ENCODE measurements at regions not wholly inside any gene's neighbourhood (a gene's known extent, or its start where the extent isn't known, plus 50 kb on each side); places are given as distances from the start of the nearest gene placed in this dataset.

GRCh38 chr11:22458161-22458560, 120.0 kb downstream of the SLC17A6 start:
- H3K4me3 ChIP-seq (ENCODE audit: low read depth, low read length, poor library complexity, severe bottlenecking), result no peak overlapping the region
- H3K9me3 ChIP-seq (ENCODE audit: low read length), result no peaks in the 10 kb centered on the region
- no peaks in the 10 kb centered on the region for H3K79me2 ChIP-seq (ENCODE audit: insufficient read depth, low read depth, low read length)
- no peak overlapping the region for H3K4me2 ChIP-seq (ENCODE audit: low read length)
- intact Hi-C loops (cut with micrococcal nuclease; ENCODE audit: unreplicated experiment), result no loop called here
- no peak for TF ChIP-seq EZH2phosphoT487 (IDR thresholded peaks at IDR 0.05; ENCODE audit: borderline replicate concordance, low read depth, low read length)
- TF ChIP-seq CTCF (conservative IDR thresholded peaks at IDR 0.05; ENCODE audit: low read length), result no peak
- no peaks in the 10 kb centered on the region for H3K36me3 ChIP-seq (ENCODE audit: insufficient read depth, low read length)
- DNase-seq (ENCODE audit: low spot score), result no peak
- H2AFZ ChIP-seq (ENCODE audit: low read length), result no peak overlapping the region
- H3K27ac ChIP-seq (ENCODE audit: low read depth, low read length, poor library complexity, severe bottlenecking), result no peak overlapping the region
- no peaks in the 10 kb centered on the region for H3K4me1 ChIP-seq (ENCODE audit: insufficient read depth, low read length, poor library complexity, severe bottlenecking)
- no peaks in the 10 kb centered on the region for H3K9me2 ChIP-seq (ENCODE audit: insufficient read depth, low read length)
- no TSS peak for BruUV-seq (replicated peaks)
- ChIA-PET POLR2A (no interaction called here), CTCF (ENCODE audit: unreplicated experiment) (no interaction called here)
- H4K20me1 ChIP-seq (ENCODE audit: insufficient read depth, low read length), result no peaks in the 10 kb centered on the region

GRCh38 chr11:22456993-22457762, 119.0 kb downstream of the SLC17A6 start:
- ChIA-PET POLR2A (no interaction called here), CTCF (ENCODE audit: unreplicated experiment) (no interaction called here)
- no peak overlapping the region for H3K4me3 ChIP-seq (ENCODE audit: low read depth, low read length, poor library complexity, severe bottlenecking)
- H3K36me3 ChIP-seq (ENCODE audit: insufficient read depth, low read length), result no peaks in the 10 kb centered on the region
- BruUV-seq (replicated peaks), result no TSS peak
- no peak for DNase-seq (ENCODE audit: low spot score)
- intact Hi-C loops (cut with micrococcal nuclease; ENCODE audit: unreplicated experiment), result no loop called here
- H3K9me3 ChIP-seq (ENCODE audit: low read length), result no peaks in the 10 kb centered on the region
- TF ChIP-seq EZH2phosphoT487 (IDR thresholded peaks at IDR 0.05; ENCODE audit: borderline replicate concordance, low read depth, low read length), result no peak
- TF ChIP-seq CTCF (conservative IDR thresholded peaks at IDR 0.05; ENCODE audit: low read length), result no peak
- H4K20me1 ChIP-seq (ENCODE audit: insufficient read depth, low read length), result no peaks in the 10 kb centered on the region
- H3K4me1 ChIP-seq (ENCODE audit: insufficient read depth, low read length, poor library complexity, severe bottlenecking), result no peaks in the 10 kb centered on the region
- no peaks in the 10 kb centered on the region for H3K9me2 ChIP-seq (ENCODE audit: insufficient read depth, low read length)
- H3K27ac ChIP-seq (ENCODE audit: low read depth, low read length, poor library complexity, severe bottlenecking), result no peak overlapping the region
- H3K4me2 ChIP-seq (ENCODE audit: low read length), result no peak overlapping the region
- H2AFZ ChIP-seq (ENCODE audit: low read length), result no peak overlapping the region
- no peaks in the 10 kb centered on the region for H3K79me2 ChIP-seq (ENCODE audit: insufficient read depth, low read depth, low read length)

- no peak for DNase-seq (ENCODE audit: low spot score)
- BruUV-seq (replicated peaks), result no TSS peak
- TF ChIP-seq CTCF (conservative IDR thresholded peaks at IDR 0.05; ENCODE audit: low read length) (no peak), EZH2phosphoT487 (IDR thresholded peaks at IDR 0.05; ENCODE audit: borderline replicate concordance, low read depth, low read length) (no peak)
- CTCF ChIA-PET (ENCODE audit: unreplicated experiment), result no interaction called here
- Histone ChIP-seq H3K4me1 (ENCODE audit: insufficient read depth, low read length, poor library complexity, severe bottlenecking) (no peaks in the 10 kb centered on the region), H3K79me2 (ENCODE audit: insufficient read depth, low read depth, low read length) (no peaks in the 10 kb centered on the region), H3K4me3 (ENCODE audit: low read depth, low read length, poor library complexity, severe bottlenecking) (no peak overlapping the region), H4K20me1 (ENCODE audit: insufficient read depth, low read length) (no peaks in the 10 kb centered on the region), H3K9me2 (ENCODE audit: insufficient read depth, low read length) (no peaks in the 10 kb centered on the region), H3K9me3 (ENCODE audit: low read length) (no peaks in the 10 kb centered on the region), H3K27ac (ENCODE audit: low read depth, low read length, poor library complexity, severe bottlenecking) (no peak overlapping the region), H3K36me3 (ENCODE audit: insufficient read depth, low read length) (no peaks in the 10 kb centered on the region), H3K4me2 (ENCODE audit: low read length) (no peak overlapping the region), H2AFZ (ENCODE audit: low read length) (no peak overlapping the region)
- POLR2A ChIA-PET, result interaction anchor here (0.8 kb wide), 2 partner anchors 90 to 346 kb away, joined by 3 read pairs; no protein-coding TSS in a partner anchor
- intact Hi-C loops (cut with micrococcal nuclease; ENCODE audit: unreplicated experiment), result no loop called here
Measured at GRCh38 chr11:22454461-22455090, 116.4 kb downstream of the SLC17A6 start.
